Stimulated activated CD4-positive, alpha-beta T cell treated with anti-CD3 and anti-CD28 coated beads, Interleukin-15, amount 100 ng/mL, for 48 hours (primary cell): ENCODE measurements at regions not wholly inside any gene's neighbourhood (a gene's known extent, or its start where the extent isn't known, plus 50 kb on each side); places are given as distances from the start of the nearest gene placed in this dataset.
A peak's percentile ranks its signal among the peaks of the same experiment; 100 is the strongest.

Experiments
- DNase-seq, 2 donors: peaks; one replicate each; pipeline ENCODE4 v3.0.0-alpha.2; 2020; ENCODE audit warnings: low read depth in 2 of 2

- DNase-seq, result no peak
Observed at GRCh38 chr11:95515371-95515770, 274.2 kb downstream of the FAM76B start.

DNA sequence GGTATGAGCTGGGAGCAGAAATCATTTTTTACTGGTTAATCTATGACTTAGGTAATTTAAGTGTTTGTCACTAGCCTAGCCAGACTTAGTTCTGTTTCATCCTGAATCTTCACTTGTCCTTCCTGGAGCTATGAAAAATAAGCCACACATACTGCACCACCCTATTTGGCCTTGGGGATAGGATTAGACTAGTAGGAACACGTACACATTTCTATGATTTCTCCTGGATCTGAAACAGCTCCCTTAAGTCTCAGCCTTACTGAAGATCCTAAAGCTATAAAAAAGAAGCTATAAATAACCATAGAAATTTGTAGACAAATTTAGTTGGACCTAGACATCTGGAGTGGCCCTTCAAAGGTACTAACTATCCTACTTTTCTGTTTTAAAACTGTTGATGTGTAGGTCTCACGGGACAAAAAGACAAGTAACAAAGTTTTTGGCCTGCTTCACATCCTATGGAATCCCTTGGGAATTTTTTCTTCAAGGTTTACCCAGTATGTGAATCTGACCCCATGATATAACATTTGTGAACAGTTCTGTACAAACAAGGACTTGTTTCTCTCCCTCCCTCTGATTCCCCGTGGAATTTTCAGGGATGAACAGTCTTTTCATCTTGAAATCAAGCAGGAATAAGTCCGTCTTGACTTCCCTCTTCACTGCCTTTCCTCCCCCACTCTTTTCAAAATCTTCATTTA, 275.0 kb downstream of the FAM76B start:
- DNase-seq, result no peak

DNA sequence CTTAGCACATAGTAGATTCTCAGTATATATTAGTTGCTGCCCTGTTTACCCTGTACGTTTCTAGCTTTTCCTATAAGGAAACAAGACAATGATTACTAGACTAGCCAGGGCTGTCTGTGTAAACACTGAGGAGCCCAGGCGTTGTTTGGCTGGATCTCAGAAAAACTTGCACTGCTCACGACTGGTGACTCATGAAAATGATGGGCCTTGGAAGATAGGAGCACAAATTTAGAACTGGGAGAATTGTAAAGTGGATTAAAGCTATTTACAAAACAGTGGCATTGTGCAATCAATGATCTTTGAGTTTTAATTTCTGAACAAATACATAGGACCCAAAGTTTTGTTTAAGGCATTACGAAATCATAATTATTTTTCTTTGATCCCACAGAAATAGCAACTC, 276.9 kb downstream of the FAM76B start:
- no peak for DNase-seq

DNA sequence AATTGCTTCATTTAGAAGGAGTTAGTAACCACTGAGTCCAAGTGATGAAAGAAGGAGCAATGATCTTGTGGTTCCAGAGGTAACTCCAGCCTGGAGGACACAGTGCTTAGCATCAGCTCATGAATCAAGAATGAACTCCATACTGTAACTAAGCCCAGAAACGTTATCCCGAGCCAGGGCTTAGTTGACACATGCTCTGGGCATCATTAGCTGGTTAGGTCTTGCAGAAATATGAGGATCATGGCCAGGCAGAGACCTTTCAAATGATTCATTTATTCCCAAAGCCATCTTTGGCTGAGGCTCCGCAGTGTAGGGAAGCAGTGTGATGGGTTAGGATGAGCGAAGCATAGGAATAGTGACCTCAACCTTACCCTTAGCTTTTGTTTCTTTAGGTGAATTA, 277.4 kb downstream of the FAM76B start:
- DNase-seq, result no peak

- no peak for DNase-seq
Observed at GRCh38 chr11:95508219-95508890, 277.4 kb upstream of the SESN3 start.

- DNase-seq, result no peak
Observed at GRCh38 chr11:95507794-95508193, 276.8 kb upstream of the SESN3 start.

GRCh38 chr11:95506777-95507176, 275.8 kb upstream of the SESN3 start:
- no peak for DNase-seq

DNA sequence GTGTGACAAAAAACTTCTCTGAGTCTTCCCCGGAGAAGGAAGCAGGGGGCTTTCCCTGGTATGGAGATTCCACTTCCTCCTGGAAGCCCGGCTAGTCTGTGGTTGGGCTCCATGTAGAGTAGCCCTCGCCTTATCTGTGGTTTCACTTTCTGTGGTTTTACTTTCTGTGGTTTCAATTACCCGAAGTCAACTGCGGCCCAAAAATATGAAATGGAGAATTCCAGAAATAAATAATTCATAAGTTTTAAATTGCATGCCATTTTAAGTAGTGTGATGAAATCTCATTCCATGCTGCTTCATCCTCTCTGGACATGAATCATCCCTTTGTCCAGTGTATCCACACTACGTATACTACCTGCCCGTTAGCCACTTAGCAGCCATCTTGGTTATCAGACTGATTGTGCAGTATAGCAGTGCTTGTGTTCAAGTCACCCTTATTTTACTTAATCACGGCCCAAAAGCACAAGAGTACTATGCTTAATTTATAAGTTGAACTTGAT, 275.0 kb upstream of the SESN3 start:
- no peak for DNase-seq

- no peak for DNase-seq
Observed at GRCh38 chr11:95503047-95503446, 272.0 kb upstream of the SESN3 start.

- no peak for DNase-seq
Observed at GRCh38 chr11:95502522-95502921, 271.5 kb upstream of the SESN3 start.

- no peak for DNase-seq
Observed at GRCh38 chr11:95501761-95502266, 270.8 kb upstream of the SESN3 start.

- DNase-seq, result no peak
Observed at GRCh38 chr11:95500466-95500865, 269.5 kb upstream of the SESN3 start.

GRCh38 chr11:95499516-95500135, 268.6 kb upstream of the SESN3 start:
- no peak for DNase-seq

GRCh38 chr11:95498722-95499425, 267.9 kb upstream of the SESN3 start:
- no peak for DNase-seq

DNA sequence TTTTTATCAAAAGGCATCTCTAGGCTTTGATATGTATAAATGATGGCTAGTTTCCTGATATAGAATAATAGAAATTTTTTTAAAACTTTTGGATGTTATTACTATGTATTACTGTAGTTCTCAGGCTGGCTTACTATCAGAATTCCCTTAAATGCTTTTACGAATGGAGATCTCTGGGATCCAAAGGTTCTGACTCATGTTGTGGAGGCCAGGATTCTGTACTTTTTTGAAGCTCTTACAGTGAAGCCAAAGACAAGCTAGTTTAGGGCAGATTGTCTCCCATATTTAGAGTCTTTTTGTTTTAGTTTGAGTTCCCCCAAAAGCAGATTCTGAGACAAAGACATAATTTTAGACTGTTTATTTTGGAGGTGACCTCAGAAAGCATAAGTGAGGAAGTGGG, 265.9 kb upstream of the SESN3 start:
- no peak for DNase-seq

DNA sequence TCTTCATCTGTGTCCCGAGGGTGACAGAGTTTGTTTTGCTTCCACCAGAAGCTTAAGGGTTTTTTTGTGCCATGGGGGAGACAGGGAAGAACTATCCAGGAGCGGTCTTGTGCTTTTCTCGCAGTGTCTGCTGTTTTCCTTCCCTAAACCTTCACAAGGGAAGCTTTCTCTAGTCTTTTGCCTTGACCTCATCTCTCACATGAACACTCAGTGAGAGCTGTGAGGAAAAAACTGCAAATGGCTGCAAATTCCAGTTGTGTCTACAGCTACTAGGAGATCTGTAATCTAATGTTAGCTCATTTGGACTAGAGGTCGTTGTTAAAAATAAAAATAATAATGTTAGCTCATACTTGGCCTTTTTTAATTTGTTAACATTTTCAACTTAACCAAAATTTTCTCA, 264.7 kb upstream of the SESN3 start:
- no peak for DNase-seq

DNA sequence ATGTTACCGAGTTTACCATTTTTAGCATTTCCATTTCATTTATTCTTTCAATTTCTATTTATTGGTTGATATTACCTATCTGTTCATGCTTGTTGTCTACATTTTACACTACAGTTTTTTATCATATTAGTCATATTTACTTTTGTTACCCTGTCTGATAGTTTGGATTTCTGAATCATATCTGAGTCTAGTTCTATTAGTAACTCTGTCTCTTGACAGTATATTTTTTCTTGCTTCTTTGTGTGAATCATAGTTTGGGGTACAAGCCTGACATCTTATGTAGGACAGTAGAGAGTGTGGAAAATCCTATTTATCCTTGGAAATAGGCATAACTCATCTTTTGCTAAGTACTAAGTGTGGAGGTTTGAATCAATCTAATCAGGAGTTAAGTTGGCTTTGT, 263.9 kb upstream of the SESN3 start:
- DNase-seq, result no peak

- DNase-seq, result no peak
Observed at GRCh38 chr11:95494167-95494566, 263.2 kb upstream of the SESN3 start.

- DNase-seq, result no peak
Observed at GRCh38 chr11:95490625-95491024, 259.6 kb upstream of the SESN3 start.

GRCh38 chr11:95487938-95488337, 256.9 kb upstream of the SESN3 start:
- DNase-seq, result no peak

- DNase-seq, result peak; percentile 12 to 13
Observed at GRCh38 chr11:95487391-95487790, 256.4 kb upstream of the SESN3 start.

DNA sequence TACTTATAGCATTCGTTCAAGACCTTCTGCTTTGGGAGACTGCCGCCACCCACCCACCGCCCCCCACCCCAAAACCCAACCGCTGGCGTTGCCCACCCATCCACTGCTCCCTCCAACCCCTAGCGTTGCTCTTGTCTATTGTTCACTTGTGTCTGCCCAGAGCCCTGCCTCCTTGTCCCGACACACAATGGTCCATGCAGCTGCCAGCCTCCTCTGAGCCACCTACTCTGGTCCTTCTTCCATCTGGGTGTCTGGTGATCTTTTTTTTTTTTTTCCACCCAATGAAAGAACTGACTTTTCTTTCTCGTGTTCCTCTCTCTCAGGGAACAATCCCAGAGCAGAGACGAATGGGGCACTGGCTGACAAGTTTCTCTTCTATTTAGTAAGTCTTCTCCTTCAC, 256.0 kb upstream of the SESN3 start:
- no peak for DNase-seq
